ENCODE measurements at regions not wholly inside any gene's neighbourhood (a gene's known extent, or its start where the extent isn't known, plus 50 kb on each side); places are given as distances from the start of the nearest gene placed in this dataset.

- POLR2A ChIA-PET (ENCODE audit: unreplicated experiment), result no interaction called here
- no TSS peak for BruUV-seq (replicated peaks)
- no peaks in the 10 kb centered on the region for H3K79me1 ChIP-seq (ENCODE audit: low read depth in 1 of 2, low read length in 2 of 2)
Measured at GRCh38 chr15:70539409-70539808, 223.9 kb downstream of the UACA start.

More at GRCh38 chr15:70539409-70539808, 223.9 kb downstream of the UACA start:
- no peak overlapping the region for H3K4me3 ChIP-seq (ENCODE audit: insufficient read depth, low read depth, low read length)
- DNase-seq (no peak), ATAC-seq (ENCODE audit: low read depth) (no peak)
- no peak overlapping the region for H3K56ac ChIP-seq (ENCODE audit: extremely low read depth, insufficient read depth, low read length)
- H2BK5ac ChIP-seq (ENCODE audit: low read depth, low read length, poor library complexity, severe bottlenecking), result no peak overlapping the region
- no peaks in the 10 kb centered on the region for H3K4me1 ChIP-seq (ENCODE audit: control insufficient read depth, insufficient read depth, low read length)
- peaks cover 78% of the 10 kb centered on the region for H3K27me3 ChIP-seq (ENCODE audit: control insufficient read depth, insufficient read depth, low read length)
- H3K4ac ChIP-seq (ENCODE audit: low read depth, low read length), result no peak overlapping the region
- H3K18ac ChIP-seq (ENCODE audit: low read depth, low read length), result no peak overlapping the region
- H3K9ac ChIP-seq (ENCODE audit: low read depth, low read length), result no peak overlapping the region
- no peak overlapping the region for H3K27ac ChIP-seq (ENCODE audit: insufficient read depth, low read length)
- H2AK9ac ChIP-seq (replicated peaks; ENCODE audit: low read depth, low read length, poor library complexity), result no peak overlapping the region
- H4K20me1 ChIP-seq (ENCODE audit: insufficient read depth, low read length), result no peaks in the 10 kb centered on the region
- H4K8ac ChIP-seq (ENCODE audit: low read depth in 2 of 2, low read length in 2 of 2), result no peak overlapping the region
- H2BK120ac ChIP-seq (ENCODE audit: low read depth, low read length), result no peak overlapping the region
- no peaks in the 10 kb centered on the region for H3K36me3 ChIP-seq (ENCODE audit: control insufficient read depth, insufficient read depth, low read length)
- intact Hi-C loops (cut with micrococcal nuclease) (no loop called here), in situ Hi-C loops (cut with MboI; ENCODE audit: low sequenced_read_pairs) (no loop called here), dilution Hi-C loops (cut with HindIII; ENCODE audit: low sequenced_read_pairs, unreplicated experiment) (no loop called here)
- no peak overlapping the region for H4K5ac ChIP-seq (ENCODE audit: low read depth, low read length)
- TF ChIP-seq SMC3 (IDR thresholded peaks at IDR 0.05; ENCODE audit: low read depth, low read length), result no peak
- TF ChIP-seq NFE2L2 (IDR thresholded peaks at IDR 0.05; ENCODE audit: low read depth, low read length), result no peak
- TF ChIP-seq MXI1 (IDR thresholded peaks at IDR 0.05; ENCODE audit: borderline replicate concordance, low read depth, low read length), result no peak
- TF ChIP-seq CHD1 (IDR thresholded peaks at IDR 0.05; ENCODE audit: low read depth, low read length), result no peak
- no peak for TF ChIP-seq RFX5 (IDR thresholded peaks at IDR 0.05; ENCODE audit: low read depth, low read length)
- TF ChIP-seq POLR2A (IDR thresholded peaks at IDR 0.05; ENCODE audit: low read depth, low read length), result no peak
- no peak for TF ChIP-seq MAFK (IDR thresholded peaks at IDR 0.05; ENCODE audit: low read depth, low read length)
- no peak for TF ChIP-seq RCOR1 (IDR thresholded peaks at IDR 0.05; ENCODE audit: insufficient replicate concordance, low read length)
- no peak for TF ChIP-seq CEBPB (IDR thresholded peaks at IDR 0.05; ENCODE audit: low read depth, low read length)
- TF ChIP-seq USF2 (IDR thresholded peaks at IDR 0.05; ENCODE audit: low read depth, low read length), result no peak
- TF ChIP-seq FOS (IDR thresholded peaks at IDR 0.05; ENCODE audit: low read depth, low read length), result no peak
- no peak for TF ChIP-seq CTCF (conservative IDR thresholded peaks at IDR 0.05; ENCODE audit: low read depth, low read length)
- TF ChIP-seq, protein P1, sequence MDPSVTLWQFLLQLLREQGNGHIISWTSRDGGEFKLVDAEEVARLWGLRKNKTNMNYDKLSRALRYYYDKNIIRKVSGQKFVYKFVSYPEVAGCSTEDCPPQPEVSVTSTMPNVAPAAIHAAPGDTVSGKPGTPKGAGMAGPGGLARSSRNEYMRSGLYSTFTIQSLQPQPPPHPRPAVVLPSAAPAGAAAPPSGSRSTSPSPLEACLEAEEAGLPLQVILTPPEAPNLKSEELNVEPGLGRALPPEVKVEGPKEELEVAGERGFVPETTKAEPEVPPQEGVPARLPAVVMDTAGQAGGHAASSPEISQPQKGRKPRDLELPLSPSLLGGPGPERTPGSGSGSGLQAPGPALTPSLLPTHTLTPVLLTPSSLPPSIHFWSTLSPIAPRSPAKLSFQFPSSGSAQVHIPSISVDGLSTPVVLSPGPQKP (IDR thresholded peaks at IDR 0.05; ENCODE audit: borderline replicate concordance, low read depth, low read length), result no peak
- TF ChIP-seq MAZ (IDR thresholded peaks at IDR 0.05; ENCODE audit: borderline replicate concordance, low read depth, low read length), result no peak
- no peak overlapping the region for H3K23ac ChIP-seq (ENCODE audit: low read depth, low read length)
- H3K9me3 ChIP-seq (ENCODE audit: control insufficient read depth, insufficient read depth, low read length), result no peaks in the 10 kb centered on the region
- no peaks in the 10 kb centered on the region for H3K9me1 ChIP-seq (ENCODE audit: insufficient read depth, low read length)
- no CpG with 5 or more reads among the region's 5 CpGs for WGBS, 2 experiments (ENCODE audit: extremely low coverage in 2 of 2, insufficient read length in 1 of 2)
- H2BK20ac ChIP-seq (ENCODE audit: low read depth, low read length), result no peak overlapping the region
- CTCF ChIA-PET, result no interaction called here
- no peak overlapping the region for H3K14ac ChIP-seq (replicated peaks; ENCODE audit: low read depth, low read length)
- H4K91ac ChIP-seq (ENCODE audit: insufficient read depth, low read depth, low read length), result no peak overlapping the region
- H2AFZ ChIP-seq (replicated peaks; ENCODE audit: low read length, poor library complexity), result no peak overlapping the region
- no peak overlapping the region for H2AK5ac ChIP-seq (ENCODE audit: low read depth, low read length)
- no peak overlapping the region for H3K4me2 ChIP-seq (ENCODE audit: low read depth, low read length)
- no peak overlapping the region for H2BK15ac ChIP-seq (ENCODE audit: low read depth, low read length)
